COR-L47 (cell line): ENCODE measurements at regions not wholly inside any gene's neighbourhood (a gene's known extent, or its start where the extent isn't known, plus 50 kb on each side); places are given as distances from the start of the nearest gene placed in this dataset.
"Not testable (repeated sequence)": the region's sequence is repeated elsewhere in the genome, so short reads cannot be mapped to it uniquely, and the experiment has no call there.

ENCODE experiments used
- DNase-seq: peaks from one replicate; lab custom pipeline; 2025; lab: John Stamatoyannopoulos, UW

DNA sequence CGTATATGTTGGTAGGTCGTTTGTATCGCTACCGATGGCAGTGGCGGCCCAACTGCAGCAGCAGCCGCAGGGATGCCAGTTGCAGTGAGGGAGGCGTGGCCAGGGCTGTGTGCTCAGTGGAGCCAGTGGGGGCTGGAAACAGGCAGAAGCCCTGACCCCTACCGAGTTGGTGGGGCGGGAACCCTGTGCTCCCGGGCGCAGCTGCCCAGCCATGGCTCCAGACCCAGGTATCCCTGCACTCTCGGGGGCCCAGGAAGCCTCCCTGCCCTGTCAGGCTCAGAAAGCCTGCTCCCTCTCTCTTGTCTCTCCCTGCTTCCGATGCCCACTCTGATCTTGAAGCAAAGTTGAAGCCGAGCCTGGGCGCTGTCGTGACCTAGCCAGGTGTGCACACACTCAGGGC is 78.6 kb upstream of the ITGB1 start:
- no peak for DNase-seq

DNA sequence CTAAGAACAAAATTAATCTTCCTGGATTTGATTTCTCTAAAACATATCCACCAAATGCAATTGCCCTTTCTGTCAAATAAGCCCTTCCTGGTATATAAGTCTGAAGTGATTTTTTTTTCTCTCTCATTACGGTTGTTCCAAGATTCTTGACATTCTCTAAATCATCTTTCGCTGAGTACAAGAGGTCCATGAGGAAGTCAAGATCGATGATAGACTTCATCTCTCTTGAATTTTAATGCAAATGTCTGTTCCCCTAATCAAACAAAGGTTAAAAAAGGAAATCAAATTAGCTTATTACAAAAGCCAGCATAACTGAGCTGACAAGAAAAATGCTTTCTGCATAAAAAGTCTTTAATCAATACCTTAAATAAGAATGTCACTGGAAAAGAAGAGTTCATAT is 77.4 kb upstream of the ITGB1 start:
- DNase-seq: no peak

DNA sequence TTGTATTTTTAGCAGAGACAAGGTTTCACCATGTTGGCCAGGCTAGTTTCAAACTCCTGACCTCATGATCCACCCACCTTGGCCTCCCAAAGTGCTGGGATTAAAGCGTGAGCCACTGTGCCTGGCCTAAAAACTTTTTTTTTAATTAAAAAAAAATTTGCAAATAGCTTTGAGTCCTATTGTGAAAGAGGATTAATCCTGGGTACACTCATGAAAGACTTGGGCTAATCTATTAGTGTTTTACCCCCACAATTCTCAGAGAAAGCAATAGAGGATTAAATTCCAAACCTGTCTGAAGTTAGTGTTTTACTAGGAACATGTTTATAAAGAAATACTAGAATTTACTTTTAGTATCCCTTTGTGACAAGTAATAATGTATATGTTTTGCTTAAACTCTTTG is 76.9 kb upstream of the ITGB1 start:
- DNase-seq: no peak

DNA sequence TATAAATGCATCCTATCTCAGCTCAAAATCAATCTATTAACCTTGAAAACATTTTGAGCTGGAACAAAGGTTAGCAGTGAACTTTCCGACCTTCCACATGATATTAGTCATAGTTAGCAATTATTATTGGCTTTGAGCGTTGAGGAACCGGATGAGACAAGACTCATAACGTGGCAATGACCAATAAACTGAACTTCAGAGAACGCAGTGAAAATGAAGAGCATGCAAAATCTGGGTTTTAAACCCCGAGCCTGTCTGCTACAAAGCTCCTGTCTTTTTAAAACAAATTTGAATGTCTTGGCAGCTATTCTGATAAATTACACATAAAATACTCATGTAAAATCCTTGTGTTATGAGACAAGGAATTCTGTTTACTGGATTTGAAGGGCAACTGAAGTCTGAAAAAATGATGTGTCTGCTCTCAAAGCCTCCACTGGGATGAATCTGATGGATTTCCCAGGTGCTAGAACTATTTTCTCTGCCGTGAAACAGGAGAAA is 74.7 kb upstream of the ITGB1 start:
- no peak for DNase-seq

DNA sequence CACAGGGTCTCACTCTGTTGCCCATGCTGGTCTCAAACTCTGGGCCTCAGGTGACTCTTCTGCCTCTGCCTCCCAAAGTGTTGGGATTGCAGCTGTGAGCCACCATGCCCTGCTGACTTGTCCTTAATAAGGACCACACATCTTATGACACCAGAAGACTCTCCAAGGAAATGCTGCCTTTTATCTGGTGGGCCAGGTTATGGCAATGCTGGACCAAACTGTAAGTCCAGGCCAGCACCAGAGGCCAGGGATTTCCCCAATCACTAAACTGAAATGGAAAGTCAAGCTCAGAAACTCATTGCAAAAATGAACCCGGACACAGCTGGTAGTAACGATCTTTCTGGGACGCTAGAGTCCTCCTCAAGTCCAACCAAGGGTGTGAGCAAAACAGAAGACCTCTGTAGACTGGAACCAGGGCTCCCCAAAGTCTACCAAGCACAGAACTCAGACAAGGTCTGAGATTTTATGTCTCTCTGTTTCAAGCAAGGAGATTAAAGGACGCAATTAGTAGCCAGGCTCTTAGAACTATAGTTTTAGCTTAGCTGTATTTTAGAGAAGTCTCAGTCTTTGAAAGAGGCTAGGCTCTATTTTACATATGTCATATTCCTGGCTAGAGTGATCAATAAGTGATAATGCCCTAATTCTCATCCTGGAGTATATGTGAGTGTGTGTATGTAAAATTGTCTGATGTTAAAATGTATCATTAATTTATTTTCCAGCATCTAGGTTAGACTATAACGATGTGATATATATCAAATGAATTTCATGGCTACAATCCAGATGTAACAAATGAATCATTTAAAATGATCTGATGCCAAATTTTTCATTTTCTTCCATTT is 74.0 kb upstream of the ITGB1 start:
- no peak for DNase-seq

DNA sequence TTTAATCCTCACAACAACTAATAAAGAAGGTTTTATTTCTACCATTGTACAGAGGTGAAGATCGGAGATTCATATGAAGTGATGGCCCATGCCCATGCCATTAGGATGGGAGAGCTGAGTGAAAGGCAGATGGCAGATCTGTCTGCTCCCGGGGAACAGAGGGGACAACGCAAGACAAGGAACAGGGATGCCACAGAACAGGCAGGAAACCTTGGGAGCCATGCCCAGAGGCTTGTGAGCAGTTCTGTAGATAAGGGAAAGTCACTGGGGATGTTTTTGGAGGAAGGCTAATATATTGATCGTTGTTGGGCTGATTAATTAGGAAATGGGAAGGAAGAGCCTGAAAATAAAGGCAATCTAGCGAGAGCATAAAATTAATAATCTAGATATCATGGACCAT is 73.1 kb upstream of the ITGB1 start:
- no peak for DNase-seq

DNA sequence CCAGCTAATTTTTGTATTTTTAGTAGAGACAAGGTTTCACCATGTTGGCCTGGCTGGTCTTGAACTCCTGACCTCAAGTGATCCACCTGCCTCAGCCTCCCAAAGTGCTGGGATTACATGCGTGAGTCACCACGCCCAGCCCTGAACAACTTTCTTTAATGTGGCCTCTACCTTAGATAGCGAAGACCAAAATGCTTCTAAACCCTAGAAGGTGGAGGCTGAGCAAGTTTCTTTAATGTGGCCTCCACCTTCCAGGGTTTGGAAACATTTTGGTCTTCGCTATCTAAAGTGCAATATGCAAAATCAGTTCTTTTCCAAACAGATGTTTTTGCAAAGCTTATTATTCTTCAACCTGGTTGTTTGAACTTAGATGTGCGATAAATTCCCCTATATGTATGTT is 70.5 kb upstream of the ITGB1 start:
- not testable (repeated sequence) for DNase-seq

DNA sequence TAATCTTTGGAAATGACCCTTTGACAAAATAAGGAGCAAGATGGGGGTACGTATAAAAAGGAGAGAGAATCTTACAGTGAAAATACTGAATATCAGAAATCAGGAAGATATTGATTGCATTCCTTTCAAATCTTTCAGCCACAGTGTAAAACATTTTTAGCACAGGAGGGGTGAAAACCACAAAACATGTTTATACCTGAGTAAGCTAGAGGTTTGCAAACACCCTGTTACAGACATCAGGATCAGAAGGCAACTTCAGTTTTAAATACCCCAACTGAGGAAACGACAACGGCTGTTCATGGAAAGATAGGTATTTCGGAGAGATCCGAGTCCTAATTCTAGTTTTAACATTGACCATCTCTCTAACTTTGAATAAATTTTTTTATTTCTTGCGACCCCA is 69.1 kb upstream of the ITGB1 start:
- no peak for DNase-seq

DNA sequence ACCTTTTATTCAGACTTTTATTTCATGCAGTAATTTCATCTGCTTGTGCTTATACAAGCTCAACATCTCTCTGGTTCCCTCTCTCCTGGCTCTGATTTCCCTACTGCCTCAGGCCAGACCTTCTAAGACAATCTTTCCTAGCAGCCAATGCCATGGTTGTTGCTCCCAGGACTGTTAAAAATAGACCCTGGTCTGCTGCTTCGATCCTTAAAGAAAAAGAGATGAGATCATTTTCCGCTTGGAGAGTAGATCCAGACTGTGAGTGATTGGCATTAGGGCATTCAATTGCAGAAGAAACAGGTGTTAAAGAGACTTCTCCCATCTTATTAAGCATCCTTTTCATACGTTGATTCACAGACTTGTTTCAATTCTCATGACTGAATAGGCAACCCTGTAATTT is 68.4 kb upstream of the ITGB1 start:
- DNase-seq: no peak

DNA sequence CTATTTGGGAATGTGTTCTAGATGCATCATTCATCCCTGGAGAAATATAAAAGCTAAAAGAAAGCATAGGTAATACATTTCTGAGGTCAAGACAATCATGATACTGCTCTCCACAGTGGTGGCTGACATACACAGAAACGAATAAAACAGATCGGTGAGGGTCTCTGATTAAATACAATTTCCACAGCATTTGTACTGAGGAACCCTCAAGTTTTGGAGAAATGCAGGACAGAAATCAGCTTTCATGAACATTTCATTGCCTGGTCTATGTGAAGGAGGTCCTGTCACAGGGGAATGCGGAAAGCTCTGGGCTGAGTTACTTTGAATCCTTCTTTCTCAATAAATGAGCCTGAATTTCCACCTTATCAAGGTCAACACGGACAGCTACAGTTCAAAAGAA is 67.9 kb upstream of the ITGB1 start:
- DNase-seq: no peak

DNA sequence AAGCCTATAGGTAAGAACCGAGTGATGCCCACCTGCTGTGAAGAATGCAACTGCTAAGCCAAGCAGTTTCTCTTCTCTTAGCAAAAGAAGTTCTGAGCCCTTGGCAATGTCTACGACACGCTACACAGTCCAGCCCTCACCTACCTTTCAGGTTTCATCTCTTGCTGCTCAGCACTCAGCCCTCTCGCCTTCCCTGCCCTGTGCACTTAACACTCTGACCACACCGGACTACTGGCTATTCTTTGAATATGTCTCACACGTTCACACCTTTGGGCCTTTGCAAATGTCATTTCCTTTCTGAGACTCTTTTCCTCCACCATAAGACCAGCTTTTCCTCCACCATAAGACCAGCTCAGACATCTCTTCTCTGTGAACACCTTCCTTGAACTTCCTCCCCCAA is 67.0 kb upstream of the ITGB1 start:
- DNase-seq: no peak

DNA sequence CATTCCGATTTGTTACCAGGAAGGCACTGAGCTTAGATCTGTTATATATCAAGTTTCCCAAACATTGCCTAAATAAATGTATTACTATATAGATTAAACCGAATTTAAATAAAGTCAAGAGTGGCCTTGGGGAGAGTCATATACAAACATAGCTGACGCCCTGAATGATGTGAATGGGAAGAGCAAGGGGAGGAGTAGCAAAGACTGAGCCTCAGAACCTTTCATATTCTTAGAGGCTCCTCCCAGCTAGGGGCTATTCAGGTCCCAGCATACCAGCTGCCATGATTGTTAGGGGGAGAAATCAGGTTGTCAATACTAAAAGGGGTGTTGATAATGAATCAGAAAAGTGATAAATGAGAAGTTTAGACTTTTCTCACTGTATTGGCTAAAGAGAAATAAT is 64.7 kb upstream of the ITGB1 start:
- no peak for DNase-seq

DNA sequence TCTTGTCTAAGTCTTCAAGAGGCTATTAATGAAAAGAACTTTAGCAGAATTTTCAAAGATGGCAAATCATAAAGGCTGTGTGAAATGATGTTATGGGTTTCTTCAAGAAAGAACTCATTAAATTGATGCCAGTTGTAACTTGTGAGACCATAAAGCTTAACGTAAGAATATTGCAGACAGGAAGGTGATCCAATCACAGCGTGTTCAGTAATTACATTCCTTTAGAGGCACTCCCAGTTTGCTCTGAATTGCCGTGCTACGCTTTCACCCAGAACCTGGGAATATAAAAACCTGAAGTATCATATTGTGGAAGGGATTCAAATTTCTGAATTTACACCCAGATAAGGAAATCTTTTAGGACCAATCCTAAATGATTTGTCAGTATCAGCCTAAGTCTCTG is 64.1 kb upstream of the ITGB1 start:
- DNase-seq: no peak

DNA sequence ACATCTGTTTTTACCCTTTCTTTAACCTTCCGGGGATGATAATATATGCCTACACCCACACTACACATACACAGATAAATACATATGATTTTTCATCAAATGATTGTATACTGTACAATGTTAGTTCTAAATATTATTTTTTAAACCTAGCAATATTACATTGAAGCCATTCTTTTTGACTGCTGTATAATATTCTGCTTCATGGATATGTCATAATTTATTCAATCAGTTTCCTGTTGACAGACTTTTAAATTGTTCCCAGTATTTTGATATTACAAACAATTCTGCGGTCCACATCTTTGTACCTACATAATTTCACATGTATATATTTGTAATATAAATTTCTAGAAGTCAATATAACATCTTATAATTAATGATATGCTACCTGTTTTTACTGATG is 59.0 kb upstream of the ITGB1 start:
- no peak for DNase-seq

DNA sequence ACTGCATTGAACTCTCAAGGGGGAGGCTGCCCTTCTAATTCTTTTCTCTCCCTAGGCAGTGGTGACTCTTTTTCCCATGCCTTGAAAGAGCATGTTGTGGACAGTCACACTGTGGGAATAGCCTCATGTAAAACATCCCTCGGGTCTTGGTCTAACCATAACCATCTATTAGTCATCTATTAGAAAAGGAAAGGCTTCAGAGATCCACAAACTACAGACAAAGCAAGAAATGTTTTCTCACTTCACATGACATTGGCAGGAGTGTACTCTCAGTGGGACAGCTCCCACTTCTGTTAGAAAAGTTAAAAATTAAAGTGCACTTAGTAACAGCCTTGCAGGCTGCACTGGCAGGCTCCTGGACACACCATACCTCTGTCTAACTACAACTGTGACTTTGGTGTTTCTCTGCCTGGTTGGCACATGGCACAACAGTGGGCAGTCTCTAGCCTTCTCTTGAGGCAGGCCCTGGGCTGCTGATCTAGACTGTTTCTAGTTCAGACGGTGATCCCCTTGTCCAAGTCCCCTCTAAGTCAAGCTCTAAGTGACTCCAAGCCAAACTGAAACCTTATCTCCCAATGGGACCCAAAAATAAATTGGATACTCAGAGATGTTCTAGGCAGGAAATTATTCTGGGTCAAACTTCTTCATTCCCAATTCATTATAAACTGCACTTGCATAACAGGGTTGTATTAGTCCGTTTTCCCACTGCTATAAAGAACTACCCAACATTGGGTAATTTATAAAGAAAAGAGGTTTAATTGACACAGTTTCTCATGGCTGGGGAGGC is 57.9 kb upstream of the ITGB1 start:
- no peak for DNase-seq

DNA sequence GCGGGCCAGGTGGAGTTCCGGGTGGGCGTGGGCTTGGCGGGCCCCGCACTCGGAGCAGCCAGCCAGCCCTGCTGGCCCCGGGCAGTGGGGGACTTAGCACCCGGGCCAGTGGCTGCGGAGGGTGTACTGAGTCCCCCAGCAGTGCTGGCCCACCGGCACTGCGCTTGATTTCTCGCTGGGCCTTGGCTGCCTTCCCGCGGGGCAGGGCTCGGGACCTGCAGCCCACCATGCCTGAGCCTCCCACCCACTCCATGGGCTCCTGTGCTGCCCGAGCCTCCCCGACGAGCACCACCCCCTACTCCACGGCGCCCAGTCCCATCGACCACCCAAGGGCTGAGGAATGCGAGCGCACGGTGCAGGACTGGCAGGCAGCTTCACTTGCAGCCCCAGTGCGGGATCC is 55.3 kb upstream of the ITGB1 start:
- not testable (repeated sequence) for DNase-seq

DNA sequence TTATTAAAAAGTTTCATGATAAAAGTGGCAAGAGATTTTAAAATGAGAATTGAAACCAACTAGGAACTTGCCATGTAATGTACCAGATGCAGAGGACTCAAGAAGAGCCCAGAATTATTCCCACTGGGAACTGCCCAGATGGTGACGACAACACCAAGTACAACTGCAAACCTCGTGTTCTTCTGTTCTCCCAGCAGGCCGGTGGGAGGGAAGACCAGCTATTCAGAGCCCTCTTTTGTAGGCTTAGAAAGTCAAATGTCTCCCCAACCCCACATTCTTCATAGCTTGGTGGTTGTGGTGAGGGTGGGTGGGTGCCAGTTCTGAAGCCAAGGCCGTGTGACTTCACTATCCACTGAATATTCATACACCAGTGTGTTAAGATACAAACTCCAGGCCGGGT is 54.3 kb upstream of the ITGB1 start:
- no peak for DNase-seq

DNA sequence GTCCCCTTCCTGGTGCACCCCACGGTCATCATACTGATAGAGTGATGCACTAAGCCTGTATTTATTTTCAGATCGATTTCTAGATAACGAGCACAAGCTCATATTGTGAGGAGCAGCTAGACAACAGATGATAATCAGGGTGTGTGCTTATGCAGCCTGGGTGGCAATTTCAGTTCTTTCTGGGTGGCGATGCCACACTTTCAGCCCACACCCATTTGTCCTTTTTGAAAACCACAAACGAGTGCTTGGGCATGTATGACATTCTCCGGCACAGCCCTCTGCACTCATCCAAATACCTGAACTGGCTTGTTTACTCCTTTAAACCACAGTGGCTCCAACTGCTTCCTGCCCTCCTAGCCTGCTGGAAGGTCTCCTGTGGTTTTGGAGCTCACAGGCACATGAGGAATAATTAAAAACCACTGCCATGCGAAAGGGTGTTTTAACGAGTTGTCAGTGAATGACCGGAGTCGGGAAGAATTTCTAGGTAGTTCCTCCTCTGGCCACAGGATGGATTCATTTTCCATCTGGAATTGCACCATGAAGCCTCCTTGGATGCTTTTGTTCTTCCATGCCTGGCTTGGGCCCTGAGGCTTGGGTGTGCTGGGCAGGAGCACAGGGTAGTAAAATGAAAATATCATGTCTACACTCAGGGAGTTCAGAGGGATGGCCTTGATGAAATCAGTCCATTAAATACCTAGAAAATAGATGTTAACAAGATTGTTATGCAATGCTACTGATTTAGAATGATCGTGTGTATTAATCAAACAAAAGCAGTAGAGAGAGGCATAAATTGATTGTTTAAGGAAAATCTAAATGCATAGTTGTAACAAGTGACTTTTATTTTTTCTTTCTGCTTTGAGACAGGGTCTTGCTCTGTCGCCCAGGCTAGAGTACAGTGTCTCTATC is 52.4 kb upstream of the ITGB1 start:
- DNase-seq: no peak

DNA sequence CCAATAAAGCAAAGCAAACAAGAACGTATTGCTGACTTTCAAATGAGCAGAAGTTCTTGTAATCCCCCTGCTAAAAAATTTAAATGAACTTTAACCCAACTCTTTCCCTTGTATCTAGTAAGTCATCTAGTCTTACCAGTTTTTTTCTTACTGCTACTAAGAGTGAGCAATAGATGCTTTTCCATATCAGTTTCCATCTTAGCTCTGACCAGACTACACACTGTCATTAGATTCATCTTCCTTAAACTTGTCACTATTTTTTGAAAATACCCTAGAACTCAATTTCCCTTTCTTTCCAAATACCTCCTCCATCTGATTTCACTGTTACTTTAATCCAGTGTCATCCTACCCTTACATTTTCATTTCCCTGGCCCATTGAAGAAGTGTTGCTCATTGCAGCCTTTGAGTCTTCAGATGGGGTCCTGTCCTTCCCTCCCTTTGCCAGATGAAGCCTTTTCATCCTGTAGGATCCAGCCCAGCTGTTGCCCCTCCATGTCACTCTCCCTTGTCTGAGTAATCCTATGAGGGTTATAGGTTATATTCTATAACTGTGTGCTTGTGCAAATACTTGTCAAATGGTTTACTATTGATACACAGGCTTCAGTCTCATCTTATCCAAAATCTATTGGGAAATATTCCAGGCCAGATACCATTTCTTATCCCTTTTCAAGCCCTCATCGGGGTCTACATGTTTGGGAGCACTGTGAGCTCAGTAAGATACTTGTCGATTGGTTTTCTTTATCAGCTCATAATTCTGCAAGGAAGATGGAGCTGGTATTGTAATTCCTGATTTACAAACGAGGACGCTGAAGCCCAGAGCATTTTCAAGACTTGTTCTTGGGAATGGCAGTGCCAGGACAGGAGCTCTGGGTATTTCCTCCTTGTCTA is 51.5 kb upstream of the ITGB1 start:
- DNase-seq: no peak

DNA sequence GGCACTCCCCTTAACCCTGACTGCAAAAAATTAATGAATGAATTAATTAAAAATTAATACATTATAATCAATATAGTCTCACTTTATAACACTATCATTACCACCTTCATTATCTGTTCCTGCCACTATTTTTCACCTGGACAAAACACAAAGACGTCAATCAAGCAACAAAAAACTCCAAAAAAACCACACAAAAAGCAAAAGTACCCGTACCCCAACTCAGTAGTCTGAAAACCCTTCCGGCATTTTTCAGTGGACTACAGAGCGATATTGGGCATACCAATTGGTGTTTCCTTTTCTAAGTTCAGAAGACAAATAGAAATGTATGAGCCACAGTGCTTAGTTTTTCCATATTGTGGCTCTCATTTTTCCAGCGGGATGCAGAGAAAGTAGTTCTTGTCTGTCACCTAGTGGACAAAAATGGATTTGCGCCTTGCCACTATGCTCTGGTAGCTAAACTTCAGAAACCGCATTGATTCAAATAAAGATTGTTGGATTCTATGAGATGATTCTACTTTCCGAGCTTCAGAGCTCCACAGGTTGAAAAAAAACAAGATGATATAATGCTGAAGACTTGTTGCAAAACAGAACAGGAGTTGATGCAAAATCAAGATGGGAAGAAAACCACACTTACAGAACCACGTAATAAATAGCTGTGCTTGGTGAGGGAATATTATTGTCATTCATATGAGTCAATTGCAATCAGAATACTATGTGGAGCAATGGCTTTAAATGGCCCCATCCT is 50.6 kb upstream of the ITGB1 start:
- DNase-seq: peak; percentile 54
